ENCODE measurements at regions not wholly inside any gene's neighbourhood (a gene's known extent, or its start where the extent isn't known, plus 50 kb on each side); places are given as distances from the start of the nearest gene placed in this dataset.

DNA sequence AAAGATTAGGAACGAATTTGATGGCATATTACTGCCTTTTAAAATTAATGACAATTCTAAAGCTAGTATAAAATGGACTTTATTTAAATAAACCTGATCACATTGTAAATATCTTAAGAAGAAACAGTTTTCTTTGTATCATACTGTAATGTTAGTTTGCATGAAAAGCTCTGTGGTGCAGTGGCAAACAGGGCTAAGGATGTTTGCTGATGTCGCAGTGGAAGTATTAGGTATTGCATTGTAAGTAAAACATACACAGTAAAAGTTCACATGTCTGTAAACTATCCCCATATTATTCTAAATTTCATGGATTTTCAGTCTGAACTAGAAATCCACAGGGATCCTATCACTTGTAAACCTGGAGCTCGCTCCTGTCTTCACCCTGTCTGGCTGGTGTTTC is 252.6 kb upstream of the ZNF32 start (continued):
- TF ChIP-seq, protein P1, sequence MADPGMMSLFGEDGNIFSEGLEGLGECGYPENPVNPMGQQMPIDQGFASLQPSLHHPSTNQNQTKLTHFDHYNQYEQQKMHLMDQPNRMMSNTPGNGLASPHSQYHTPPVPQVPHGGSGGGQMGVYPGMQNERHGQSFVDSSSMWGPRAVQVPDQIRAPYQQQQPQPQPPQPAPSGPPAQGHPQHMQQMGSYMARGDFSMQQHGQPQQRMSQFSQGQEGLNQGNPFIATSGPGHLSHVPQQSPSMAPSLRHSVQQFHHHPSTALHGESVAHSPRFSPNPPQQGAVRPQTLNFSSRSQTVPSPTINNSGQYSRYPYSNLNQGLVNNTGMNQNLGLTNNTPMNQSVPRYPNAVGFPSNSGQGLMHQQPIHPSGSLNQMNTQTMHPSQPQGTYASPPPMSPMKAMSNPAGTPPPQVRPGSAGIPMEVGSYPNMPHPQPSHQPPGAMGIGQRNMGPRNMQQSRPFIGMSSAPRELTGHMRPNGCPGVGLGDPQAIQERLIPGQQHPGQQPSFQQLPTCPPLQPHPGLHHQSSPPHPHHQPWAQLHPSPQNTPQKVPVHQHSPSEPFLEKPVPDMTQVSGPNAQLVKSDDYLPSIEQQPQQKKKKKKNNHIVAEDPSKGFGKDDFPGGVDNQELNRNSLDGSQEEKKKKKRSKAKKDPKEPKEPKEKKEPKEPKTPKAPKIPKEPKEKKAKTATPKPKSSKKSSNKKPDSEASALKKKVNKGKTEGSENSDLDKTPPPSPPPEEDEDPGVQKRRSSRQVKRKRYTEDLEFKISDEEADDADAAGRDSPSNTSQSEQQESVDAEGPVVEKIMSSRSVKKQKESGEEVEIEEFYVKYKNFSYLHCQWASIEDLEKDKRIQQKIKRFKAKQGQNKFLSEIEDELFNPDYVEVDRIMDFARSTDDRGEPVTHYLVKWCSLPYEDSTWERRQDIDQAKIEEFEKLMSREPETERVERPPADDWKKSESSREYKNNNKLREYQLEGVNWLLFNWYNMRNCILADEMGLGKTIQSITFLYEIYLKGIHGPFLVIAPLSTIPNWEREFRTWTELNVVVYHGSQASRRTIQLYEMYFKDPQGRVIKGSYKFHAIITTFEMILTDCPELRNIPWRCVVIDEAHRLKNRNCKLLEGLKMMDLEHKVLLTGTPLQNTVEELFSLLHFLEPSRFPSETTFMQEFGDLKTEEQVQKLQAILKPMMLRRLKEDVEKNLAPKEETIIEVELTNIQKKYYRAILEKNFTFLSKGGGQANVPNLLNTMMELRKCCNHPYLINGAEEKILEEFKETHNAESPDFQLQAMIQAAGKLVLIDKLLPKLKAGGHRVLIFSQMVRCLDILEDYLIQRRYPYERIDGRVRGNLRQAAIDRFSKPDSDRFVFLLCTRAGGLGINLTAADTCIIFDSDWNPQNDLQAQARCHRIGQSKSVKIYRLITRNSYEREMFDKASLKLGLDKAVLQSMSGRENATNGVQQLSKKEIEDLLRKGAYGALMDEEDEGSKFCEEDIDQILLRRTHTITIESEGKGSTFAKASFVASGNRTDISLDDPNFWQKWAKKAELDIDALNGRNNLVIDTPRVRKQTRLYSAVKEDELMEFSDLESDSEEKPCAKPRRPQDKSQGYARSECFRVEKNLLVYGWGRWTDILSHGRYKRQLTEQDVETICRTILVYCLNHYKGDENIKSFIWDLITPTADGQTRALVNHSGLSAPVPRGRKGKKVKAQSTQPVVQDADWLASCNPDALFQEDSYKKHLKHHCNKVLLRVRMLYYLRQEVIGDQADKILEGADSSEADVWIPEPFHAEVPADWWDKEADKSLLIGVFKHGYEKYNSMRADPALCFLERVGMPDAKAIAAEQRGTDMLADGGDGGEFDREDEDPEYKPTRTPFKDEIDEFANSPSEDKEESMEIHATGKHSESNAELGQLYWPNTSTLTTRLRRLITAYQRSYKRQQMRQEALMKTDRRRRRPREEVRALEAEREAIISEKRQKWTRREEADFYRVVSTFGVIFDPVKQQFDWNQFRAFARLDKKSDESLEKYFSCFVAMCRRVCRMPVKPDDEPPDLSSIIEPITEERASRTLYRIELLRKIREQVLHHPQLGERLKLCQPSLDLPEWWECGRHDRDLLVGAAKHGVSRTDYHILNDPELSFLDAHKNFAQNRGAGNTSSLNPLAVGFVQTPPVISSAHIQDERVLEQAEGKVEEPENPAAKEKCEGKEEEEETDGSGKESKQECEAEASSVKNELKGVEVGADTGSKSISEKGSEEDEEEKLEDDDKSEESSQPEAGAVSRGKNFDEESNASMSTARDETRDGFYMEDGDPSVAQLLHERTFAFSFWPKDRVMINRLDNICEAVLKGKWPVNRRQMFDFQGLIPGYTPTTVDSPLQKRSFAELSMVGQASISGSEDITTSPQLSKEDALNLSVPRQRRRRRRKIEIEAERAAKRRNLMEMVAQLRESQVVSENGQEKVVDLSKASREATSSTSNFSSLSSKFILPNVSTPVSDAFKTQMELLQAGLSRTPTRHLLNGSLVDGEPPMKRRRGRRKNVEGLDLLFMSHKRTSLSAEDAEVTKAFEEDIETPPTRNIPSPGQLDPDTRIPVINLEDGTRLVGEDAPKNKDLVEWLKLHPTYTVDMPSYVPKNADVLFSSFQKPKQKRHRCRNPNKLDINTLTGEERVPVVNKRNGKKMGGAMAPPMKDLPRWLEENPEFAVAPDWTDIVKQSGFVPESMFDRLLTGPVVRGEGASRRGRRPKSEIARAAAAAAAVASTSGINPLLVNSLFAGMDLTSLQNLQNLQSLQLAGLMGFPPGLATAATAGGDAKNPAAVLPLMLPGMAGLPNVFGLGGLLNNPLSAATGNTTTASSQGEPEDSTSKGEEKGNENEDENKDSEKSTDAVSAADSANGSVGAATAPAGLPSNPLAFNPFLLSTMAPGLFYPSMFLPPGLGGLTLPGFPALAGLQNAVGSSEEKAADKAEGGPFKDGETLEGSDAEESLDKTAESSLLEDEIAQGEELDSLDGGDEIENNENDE (IDR thresholded peaks at IDR 0.05; ENCODE audit: insufficient replicate concordance, low read length) = no peak
- TF ChIP-seq TAF7 (optimal IDR thresholded peaks at IDR 0.05; ENCODE audit: borderline replicate concordance, low read depth, low read length) = no peak
- TF ChIP-seq TCF12 (IDR thresholded peaks at IDR 0.05; ENCODE audit: low read depth, low read length) = no peak
- no peak for TF ChIP-seq CEBPB (IDR thresholded peaks at IDR 0.05; ENCODE audit: low read depth, low read length)
- TF ChIP-seq NANOG (IDR thresholded peaks at IDR 0.05; ENCODE audit: insufficient read depth, low read depth, low read length, poor library complexity, severe bottlenecking) = no peak
- no peak for TF ChIP-seq ZNF274 (IDR thresholded peaks at IDR 0.05; ENCODE audit: borderline replicate concordance, extremely low read depth, low read length)
- TF ChIP-seq EZH2 (IDR thresholded peaks at IDR 0.05; ENCODE audit: low read depth, low read length, severe bottlenecking) = no peak

Data from H1 (cell line).